HL-60 (cell line): ENCODE measurements at regions not wholly inside any gene's neighbourhood (a gene's known extent, or its start where the extent isn't known, plus 50 kb on each side); places are given as distances from the start of the nearest gene placed in this dataset.

Experiments
- SPI1 ChIP-seq: IDR thresholded peaks from 2 replicates; pipeline ENCODE4 v1.6.1; 2012; ENCODE audit warnings: low read depth, mild to moderate bottlenecking, borderline replicate concordance
- TF ChIP-seq, protein P1 (sequence below): IDR thresholded peaks from one replicate; pipeline ENCODE4 v1.5.1; 2011; ENCODE audit warnings: low read length, control low read depth, inconsistent platforms; ENCODE audit not compliant: insufficient read depth

DNA sequence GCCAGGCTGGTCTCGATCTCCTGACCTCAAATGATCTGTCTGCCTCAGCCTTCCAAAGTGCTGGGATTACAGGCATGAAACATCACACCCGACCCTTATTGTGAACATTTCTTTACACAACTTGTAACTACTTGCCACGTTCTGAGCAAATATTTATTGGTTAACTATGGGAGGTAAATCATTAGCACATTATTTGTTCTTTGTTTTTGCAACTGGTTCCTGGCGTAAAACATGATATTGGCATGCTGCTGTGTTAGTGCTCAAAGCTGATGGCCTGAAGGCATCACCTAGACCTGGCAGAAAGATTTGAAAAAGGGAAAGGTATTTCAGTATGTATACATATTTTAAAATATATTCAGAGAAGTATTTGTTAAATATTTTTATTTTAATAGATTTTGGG lies 438.3 kb upstream of the PRKX start:
- TF ChIP-seq, protein P1, sequence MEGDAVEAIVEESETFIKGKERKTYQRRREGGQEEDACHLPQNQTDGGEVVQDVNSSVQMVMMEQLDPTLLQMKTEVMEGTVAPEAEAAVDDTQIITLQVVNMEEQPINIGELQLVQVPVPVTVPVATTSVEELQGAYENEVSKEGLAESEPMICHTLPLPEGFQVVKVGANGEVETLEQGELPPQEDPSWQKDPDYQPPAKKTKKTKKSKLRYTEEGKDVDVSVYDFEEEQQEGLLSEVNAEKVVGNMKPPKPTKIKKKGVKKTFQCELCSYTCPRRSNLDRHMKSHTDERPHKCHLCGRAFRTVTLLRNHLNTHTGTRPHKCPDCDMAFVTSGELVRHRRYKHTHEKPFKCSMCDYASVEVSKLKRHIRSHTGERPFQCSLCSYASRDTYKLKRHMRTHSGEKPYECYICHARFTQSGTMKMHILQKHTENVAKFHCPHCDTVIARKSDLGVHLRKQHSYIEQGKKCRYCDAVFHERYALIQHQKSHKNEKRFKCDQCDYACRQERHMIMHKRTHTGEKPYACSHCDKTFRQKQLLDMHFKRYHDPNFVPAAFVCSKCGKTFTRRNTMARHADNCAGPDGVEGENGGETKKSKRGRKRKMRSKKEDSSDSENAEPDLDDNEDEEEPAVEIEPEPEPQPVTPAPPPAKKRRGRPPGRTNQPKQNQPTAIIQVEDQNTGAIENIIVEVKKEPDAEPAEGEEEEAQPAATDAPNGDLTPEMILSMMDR = no peak
- TF ChIP-seq SPI1 = no peak
